Hindlimb muscle (tissue), 1 donor: ENCODE measurements at regions not wholly inside any gene's neighbourhood (a gene's known extent, or its start where the extent isn't known, plus 50 kb on each side); places are given as distances from the start of the nearest gene placed in this dataset.
"Not testable (repeated sequence)": the region's sequence is repeated elsewhere in the genome, so short reads cannot be mapped to it uniquely, and the experiment has no call there.

ENCODE experiments used
- DNase-seq: peaks from one replicate; pipeline ENCODE4 v3.0.0-alpha.2; 2013

DNA sequence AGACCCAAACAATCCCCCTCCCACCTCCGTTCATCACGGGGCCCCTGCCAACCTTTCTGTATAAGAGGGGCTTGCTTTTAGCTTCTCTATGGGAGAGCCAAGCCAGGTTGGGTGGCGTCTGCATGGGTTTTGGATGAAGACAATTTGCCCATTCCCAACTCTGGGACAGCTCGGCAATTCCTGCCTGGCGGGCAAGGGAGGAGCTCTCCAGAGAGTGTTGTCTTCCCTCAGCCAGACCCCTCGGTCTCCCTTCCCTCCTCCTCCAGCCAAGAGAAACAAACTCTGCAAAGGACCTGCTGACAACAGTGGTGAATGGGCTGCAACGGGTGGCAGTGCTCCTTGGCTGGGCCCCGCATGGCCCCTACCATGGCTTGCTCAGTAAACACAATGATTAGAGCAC is 267.2 kb upstream of the HDAC4 start:
- no peak for DNase-seq

DNA sequence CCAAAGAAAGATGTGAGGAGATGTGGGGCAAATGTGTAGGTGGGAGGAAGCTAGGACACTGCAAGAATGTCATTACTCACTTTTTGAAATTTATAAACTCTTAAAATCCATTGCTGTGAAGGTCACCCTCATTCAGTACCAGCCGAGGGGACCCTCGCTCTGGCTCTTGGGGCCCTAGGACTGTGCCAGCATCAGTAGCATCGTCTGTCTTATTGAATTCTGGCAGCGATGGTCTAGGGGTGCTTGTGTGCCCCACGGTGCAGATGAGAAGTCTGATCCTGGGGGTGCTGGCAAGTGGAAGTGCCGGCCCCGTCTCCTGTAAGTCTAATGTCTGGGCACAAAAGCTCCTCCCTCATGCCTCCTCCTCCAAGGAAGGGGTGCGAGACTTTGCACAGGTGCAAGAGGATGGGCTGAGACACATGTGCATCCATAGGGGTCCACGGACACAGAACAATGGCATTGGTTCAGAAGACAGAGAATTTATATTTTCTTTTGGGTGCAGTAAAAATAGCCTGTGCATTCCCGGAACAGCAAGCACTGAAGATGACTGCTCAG is 266.7 kb upstream of the HDAC4 start:
- DNase-seq, result no peak

DNA sequence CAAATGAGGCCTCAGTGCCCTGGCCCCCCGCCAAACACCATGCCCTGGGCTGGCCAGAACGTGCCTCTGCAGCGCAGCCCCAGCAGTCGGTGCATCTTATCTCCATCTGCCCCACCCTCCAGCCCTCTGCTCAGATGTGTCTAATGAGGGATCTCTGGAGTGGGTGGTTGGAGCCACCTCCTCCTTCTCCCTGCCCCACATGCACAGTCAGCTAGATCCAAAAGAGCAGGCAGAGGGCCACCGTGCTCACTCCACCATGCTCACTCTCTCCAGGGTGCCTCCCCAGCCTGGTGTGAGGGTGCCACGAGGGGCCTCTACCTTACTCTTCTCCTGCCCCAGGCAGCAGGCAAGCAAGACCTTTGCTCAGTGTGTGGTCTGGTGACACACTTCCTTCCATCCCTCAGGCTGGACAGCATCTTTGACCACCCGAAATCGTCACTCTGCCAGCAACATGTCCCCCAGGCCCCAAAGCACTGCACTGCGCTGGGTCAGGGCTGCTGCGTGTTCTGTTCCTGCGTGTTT is 266.1 kb upstream of the HDAC4 start:
- DNase-seq, result no peak

DNA sequence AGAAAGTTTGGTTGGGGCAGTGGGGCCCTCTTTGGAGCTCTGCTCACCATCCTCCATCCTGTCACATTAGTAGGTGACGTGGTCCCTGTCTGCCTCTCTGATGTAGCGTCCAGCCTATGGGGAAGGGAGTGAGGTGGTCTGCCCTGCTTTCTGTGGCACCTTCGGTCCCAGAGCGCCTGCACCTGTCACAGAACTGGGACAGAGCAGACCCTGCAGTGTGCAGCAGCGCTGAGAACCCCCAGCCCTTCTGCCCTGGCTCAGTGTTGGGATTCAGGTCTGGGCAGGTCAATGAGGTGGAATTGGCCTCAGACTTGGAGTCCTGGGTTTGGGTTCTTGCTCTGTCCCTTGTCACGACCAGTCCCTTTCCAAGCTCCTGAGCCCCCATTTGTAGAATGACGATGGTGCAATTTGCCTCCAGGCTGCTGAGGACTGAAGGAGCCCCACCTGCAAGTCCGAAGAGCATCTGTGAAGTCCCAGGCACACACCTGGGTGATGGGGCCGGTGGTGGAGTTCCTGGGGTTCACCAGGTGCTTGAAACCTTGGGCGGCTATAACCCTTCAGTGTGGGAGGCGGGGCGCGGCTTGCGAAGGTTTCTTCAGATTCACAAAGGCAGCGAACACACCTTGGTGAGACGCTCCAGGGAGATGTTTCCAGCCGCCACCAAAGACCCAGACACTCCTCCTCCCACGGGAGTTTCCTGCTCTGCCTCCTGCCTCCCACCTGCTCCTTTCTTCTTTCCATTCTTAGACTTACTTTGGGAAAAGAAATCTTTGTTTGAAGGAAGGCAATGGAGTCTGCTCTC is 265.4 kb upstream of the HDAC4 start:
- no peak for DNase-seq

DNA sequence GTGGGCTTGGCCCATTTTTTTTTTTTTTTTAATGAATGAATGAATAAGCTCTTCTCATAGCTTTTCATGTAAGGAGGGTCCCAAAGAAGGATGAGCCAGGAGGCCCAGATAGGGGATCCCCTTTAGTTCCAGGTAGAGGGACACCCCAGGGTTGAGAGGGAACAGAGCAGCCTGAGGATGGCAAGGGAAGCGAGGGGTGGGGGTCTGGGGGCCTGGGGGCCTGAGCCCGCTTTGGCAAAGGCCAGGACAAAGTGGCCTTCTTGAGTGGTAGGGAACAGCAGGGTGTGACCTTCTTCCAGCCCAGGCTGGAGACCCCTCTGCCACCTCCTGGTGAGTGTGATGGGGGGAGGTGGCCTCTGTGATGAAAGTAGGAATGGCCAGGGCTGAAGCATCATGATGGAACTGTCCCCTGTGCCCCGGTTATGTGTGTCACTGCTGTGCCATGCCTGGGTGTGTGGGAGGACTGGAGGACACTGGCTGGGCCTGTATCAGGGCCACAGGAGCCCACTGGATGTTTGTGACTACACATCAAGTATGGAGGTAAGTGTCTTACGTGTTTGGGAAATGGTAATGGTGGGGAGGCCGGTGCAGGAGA is 263.5 kb upstream of the HDAC4 start:
- no peak for DNase-seq

DNA sequence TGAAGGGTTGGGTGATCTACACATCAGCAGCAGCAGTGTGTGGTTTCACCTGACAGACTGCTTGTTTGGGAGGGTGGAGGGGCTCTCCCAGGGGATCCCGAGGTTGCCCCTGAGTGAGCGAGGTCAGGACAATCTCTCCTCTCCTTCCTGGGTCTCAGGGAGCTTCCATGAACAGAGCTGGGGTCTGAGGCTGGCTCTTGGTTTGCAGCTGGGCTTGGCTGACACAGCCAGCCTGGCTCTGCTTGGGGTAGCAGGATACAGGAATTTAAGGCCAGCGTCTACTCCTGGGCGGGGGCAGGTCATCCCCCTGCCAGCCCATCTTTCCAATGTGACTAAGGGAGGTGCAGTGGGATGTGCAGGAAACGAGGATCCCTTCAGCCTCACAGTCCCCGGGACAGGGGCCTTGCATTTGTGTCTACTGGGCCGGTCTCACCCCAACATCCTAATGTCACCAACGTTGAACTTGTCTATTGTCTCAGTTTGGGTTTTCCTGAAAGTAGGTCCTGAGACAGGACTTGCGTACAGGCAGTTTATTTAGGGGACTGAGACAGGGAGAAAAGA is 262.6 kb upstream of the HDAC4 start:
- DNase-seq, result no peak

DNA sequence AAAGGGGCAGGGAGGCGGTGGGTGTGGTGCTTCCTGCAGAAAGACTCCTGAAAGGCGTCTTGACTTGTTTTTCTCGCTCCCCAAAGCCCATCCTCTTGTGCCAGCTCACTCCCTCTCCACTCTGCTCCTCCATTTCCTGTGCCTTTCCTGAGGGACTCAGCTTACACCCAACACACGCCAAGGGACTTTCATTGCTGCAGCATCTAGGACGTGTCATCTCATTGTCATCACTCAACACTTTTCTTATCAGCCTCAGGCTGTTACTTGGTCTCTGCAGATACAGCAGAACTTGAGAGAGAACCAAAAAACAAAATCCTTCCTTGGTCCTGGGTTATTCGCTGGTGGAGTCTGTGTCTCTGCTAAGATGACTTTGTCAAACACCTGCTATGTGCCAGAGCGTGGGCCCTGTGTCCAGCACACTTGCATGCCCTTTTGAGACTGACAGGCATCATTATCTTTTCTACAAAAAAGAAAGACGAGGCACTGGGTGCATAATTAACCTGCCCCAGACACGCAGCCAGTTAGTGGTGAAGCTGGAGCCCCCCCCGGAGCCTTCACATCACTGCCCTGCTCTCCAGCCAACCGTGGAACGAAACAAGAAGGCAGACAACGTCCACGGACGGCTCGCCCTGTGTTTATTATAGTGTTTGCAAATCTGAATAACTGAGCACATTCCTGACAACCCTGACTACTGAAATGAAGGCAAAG is 261.7 kb upstream of the HDAC4 start:
- no peak for DNase-seq

DNA sequence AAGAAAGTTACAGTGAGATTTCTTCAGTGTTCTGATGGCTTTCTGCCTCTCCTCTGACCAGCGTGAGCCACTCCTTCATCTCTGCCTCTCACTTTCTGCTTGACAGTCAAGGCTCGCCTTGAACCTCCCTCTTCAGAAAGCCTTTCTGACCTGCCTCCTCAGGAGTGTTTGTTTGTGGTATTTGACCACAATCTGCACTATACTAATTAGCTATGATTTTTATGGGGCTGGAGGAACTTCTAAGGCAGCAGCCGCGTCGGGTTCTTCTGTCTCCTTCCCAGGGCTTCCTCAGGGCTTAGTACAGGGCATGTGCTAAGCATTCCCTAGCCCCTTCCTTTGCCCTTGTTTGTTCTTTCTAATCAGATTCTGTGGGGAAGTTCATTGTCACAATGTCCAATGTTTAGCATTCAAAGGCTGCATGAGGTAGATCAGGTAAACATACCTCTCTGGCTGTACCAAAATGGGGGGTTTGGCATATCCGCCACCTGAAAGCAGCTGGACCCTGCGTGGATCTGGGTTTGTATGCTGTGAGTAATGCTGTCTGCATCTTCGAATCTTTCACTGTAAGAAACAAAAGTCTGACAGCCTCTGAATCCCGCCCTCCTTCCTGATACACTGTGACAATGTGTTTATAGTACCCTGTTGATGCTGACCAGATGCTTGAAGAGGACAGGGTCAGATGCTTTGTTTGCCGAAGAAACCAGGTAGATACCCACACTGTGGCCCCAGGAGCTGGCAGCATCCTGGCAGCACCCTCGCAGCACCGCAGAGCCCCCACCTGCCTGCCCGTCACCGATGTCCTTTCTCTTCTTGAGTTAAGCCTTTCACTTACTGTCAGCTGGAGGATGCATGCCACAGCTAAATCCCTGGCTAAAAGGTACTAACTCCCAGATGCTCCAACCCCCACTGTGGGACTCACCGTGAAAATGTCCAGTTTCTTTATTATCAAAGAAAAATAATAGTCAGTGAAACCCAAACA is 260.8 kb upstream of the HDAC4 start:
- DNase-seq, result no peak

DNA sequence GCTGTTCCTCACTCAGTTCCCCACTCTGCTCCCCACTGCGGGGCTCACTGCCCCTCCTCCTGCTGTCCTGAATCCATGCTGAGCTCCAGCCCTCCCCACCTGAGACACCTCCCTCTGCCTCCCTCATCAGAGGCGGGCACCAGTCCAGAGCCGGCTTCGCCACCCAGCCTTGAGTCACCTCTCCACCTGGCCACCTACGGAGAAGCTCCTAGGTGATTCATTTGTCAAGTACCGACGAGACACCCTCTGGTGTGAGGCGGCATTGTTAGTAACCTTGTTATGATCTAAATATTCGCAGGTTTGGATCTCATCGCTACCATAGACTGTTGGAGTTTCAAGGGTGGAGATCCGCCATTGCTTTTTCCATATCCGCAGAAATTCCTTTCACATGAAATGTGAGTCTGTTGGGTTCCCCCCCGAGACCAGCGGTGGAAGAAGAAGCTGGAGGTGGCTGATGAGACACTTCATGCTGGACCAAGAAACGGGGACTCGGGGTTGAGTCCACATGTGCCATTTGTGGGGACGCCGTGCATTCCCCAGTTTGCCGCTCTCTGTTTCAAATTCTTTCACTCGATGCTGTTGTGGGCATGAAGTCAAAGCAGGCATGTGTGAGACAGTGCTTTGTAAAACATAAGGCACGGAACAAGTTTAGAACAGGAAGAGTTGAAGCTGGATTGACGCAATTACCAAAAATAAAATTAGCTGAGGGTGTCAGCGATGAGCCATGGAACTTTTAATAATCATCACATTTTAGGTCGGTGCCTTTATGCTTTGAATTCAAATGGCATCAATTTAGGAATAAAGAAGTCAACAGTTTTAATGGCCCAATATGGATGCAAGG is 259.8 kb upstream of the HDAC4 start:
- no peak for DNase-seq

DNA sequence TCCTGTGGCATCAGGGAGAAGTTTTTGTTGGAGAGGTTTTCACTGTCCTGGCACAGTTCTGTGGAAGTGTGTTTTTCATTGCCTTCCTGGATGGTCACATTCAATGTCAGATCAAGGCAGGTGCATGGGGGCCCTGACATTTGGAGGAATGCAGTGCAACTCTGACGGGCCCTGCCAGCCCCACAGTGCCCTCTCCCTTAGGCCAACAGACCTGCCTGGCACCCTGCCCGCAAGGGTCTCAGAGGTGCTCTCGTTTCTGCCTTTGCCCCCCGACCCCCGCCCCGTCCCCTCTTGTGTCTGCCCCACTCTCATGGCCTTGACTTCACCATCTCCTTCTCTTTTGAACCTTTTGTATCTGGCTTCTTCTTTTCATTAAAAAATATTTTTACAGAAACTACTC is 257.2 kb upstream of the HDAC4 start:
- no peak for DNase-seq

DNA sequence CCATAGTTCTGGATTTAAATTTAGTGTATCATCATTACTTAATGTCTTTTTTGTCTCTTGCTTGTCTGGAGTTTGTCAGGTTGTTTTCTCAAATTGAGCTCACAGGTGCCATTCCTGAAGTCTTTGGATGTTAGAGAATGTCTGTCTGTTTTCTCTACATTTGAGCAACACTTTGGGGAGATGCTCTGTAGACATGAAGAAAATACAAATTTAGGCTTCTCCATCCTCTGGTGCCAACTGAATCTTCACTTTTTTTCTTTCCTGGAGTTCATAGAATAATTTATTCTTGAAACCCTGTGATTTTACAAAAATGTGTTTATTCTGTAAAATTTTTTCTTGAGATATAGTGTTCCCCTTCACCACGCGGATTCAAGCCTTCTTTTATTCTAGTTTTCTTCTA is 256.4 kb upstream of the HDAC4 start:
- DNase-seq, result no peak

DNA sequence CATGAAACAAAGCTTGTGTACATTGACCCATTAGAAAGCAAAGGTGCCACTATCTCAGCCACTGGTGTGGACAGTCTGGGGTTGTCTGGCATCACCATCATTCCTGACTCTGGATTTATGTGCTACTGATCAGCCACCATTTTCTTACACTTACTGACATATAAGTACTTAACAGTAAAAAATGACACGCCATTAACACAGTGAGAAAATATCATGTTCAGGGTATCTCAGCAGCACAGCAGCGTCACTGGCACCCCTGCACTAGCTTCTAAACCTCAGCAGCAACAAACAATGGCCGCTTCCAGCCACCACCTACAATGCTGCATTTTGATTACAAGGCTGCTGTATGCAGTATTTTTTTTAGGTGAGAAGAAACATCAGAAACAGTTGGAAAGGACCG is 253.4 kb upstream of the HDAC4 start:
- DNase-seq, result no peak

DNA sequence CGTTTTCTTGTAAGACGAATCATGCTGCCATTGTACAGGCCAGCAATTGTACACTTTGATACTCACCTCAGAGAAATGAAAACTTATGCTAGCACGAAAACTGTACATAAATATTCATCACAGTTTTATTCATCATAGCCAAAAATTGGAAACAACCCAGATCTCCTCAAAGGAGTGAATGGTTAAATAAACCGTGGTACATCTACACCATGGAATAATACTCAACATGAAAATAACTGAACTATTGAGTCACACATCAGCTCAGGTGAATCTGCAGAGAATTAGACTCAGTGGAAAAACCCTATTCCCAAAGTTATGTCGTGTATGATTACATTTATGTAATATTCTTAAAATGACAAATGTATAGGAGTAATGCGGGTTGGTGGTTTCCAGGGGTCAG is 251.0 kb upstream of the HDAC4 start:
- DNase-seq, result no peak

DNA sequence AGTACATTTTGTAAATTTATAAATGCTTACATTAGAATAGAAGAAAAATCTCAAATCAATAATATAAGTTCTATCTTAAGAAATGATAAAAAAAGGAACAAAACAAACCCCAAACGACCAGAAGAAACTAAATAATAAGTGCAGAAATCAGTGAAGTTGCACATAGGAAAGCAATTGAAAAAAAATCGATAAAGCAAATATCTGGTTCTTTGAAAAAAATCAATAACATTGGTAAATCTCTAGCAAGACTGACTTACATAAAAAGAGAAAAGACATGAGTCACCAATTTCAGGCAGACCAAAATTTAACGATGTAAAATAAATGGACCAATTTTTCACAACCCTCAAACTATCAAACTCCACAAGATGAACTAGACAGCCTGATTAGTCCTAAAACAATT is 249.9 kb upstream of the HDAC4 start:
- no peak for DNase-seq

DNA sequence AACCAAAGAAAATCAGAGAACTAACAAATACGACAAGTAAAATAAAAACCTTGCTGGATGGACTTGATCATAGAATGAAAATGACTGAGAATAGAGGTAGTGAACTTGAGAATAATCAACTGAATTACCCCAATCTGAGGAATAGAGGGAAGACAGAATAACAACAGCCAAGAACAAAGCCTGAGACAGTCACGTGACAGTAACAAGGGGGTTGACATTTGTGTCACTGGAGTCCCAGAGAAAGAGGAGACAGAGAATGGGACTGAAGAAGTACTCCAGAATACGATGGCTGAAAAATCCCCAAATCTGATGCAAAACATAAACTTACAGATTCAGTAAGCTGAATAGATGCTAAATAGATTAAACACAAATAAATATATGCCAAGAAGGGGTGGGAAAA is 248.5 kb upstream of the HDAC4 start:
- DNase-seq, result no peak

DNA sequence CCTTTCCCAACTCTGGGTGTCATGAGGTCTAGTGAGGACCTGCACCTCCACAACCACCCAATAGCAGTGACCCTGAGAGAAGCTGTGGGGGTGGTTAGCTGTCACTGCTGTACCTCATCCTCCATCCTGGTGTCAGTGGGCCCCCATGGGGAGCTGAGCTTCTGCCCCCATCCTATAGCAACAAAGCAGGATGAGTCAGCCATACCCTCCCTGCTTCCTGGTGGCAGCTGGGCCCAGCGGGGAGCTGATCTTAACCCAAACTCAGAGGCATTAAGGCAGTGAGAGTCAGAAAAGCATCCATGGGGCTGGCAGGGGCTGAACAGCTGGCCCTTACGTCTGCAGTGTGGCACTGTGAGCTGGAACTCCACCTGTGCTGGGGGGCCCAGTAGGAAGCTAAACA is 247.8 kb upstream of the HDAC4 start:
- DNase-seq, result no peak

DNA sequence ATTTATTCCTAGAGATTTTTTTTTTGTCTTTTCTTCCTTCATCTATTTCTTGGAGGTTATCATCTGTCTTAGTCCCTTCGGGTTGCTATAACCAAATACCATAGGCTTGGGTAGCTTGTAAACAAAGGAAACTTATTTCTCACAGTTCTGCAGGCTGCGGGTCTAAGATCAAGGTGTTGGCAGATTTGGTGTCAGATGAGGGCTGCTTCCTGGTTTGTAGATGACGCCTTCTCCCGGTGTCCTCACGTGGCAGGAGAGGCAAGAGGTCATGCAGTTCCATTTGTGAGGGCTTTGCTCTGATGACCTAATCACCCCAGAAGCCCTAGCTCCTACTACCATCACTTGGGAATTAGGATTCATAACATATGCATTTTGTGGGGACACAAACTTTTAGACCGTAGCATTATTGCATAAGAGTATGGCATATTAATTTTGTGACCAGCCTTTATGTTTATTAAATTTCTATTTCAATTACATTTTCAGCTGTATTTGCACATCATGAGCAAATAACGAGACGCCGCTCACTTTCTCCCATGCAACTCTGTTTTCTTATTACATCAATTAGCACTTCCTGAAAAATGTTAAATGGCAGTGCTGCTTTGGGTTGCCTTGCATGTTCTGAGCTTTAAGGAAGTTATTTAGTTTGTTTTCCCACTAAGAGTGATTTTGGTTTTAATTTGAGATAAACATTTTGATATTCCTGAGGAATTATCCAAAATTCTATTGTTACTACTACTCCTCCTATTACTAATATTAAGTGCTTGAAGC is 246.4 kb upstream of the HDAC4 start:
- no peak for DNase-seq

DNA sequence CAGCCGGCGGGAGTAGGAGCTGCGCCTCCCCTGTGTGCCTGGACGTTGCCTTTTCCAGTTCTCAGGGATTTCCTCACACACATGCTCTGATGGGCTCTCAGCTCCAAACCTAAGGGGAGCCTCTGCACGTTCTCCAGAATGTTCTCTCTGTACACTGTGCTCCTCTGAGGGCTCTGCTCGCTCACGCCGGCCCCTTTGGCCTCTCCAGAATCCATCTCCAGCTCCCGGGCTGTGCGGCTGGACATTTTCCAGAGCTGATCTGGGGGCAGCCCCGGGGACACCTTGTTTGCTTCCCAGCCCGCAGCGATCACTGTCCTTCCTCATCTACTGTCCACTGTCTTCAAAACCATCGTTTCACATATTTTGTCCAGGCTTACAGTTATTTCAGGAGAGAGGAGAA is 245.4 kb upstream of the HDAC4 start:
- DNase-seq, result no peak

DNA sequence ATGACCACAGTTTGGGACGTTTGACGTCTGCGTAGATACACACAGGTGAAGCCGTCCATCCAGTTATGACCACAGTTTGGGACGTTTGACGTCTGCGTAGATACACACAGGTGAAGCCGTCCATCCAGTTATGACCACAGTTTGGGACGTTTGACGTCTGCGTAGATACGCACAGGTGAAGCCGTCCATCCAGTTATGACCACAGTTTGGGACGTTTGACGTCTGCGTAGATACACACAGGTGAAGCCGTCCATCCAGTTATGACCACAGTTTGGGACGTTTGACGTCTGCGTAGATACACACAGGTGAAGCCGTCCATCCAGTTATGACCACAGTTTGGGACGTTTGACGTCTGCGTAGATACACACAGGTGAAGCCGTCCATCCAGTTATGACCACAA is 243.8 kb upstream of the HDAC4 start:
- DNase-seq, result not testable (repeated sequence)

DNA sequence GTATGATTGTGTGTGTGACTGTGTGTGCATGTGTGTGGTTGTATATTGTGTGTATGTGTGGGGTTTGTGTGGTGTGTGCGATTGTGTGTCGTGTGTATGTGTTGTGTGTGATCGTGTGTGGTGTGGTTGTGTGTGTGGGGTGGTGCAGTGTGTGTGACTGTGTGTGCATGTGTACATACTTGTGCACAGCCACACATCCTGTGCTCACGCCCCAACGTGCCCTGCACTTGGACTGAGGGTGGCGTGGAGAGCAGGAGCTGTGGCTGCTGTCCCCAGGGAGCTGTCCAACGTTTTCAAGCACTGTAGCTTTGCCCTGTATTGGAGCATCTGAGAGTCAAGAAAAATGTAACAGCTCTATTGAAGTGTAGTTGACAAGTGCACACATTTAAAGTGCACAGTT is 243.2 kb upstream of the HDAC4 start:
- no peak for DNase-seq
